IMR-90 (cell line): ENCODE measurements at regions not wholly inside any gene's neighbourhood (a gene's known extent, or its start where the extent isn't known, plus 50 kb on each side); places are given as distances from the start of the nearest gene placed in this dataset.

Experiments
- ATAC-seq: fragments of 200-7000 bp; cut with Tn5 transposase; 2 replicates; pipeline ENCODE4 v1.9.1; 2020; ENCODE audit warnings: low read depth, mild to moderate bottlenecking, moderate library complexity
- BruUV-seq: library from RNA; stranded (reverse); fragments of 400-500 nt; replicated peaks from 2 replicates; lab custom pipeline; 2021; lab: Mats Ljungman, UMichigan
- CTCF ChIA-PET: fragments of 300-600 bp; formaldehyde crosslinking; extraction: SDS; loops from one replicate; lab custom pipeline; 2021; ENCODE audit warnings: antibody characterized with exemption; lab: Yijun Ruan, JAX
- POLR2A ChIA-PET: fragments of 300-600 bp; sonication (Branson Sonifier 250); formaldehyde crosslinking; loops from one replicate; lab custom pipeline; 2022; ENCODE audit warnings: antibody characterized with exemption; ENCODE audit not compliant: unreplicated experiment; lab: Charles Lee
- DNase-seq: peaks from one replicate; pipeline ENCODE4 v3.0.0; 2013
- H2AFZ ChIP-seq: replicated peaks from 2 replicates; pipeline ENCODE3; 2013; ENCODE audit warnings: low read length, mild to moderate bottlenecking; ENCODE audit not compliant: poor library complexity
- H2AK5ac ChIP-seq: 2 replicates; pipeline ENCODE4 v1.6.1; 2013; ENCODE audit warnings: low read depth, low read length, inconsistent platforms
- H2AK9ac ChIP-seq: replicated peaks from 2 replicates; pipeline ENCODE3; 2013; ENCODE audit warnings: mild to moderate bottlenecking, low read depth, low read length, moderate library complexity; ENCODE audit not compliant: poor library complexity
- H2BK120ac ChIP-seq: 2 replicates; pipeline ENCODE4 v1.6.1; 2013; ENCODE audit warnings: low read depth, low read length, inconsistent platforms
- H2BK15ac ChIP-seq: 3 replicates; pipeline ENCODE4 v1.6.1; 2013; ENCODE audit warnings: low read depth, low read length, inconsistent platforms
- H2BK20ac ChIP-seq: 2 replicates; pipeline ENCODE4 v1.6.1; 2013; ENCODE audit warnings: low read depth, mild to moderate bottlenecking, inconsistent platforms, low read length, moderate library complexity
- H2BK5ac ChIP-seq: 2 replicates; pipeline ENCODE4 v1.6.1; 2013; ENCODE audit warnings: mild to moderate bottlenecking, low read depth, low read length, inconsistent platforms; ENCODE audit not compliant: poor library complexity, severe bottlenecking
- H3K14ac ChIP-seq: replicated peaks from 2 replicates; pipeline ENCODE4 v1.6.1; 2013; ENCODE audit warnings: low read depth, low read length, inconsistent platforms
- H3K18ac ChIP-seq: 2 replicates; pipeline ENCODE4 v1.6.1; 2013; ENCODE audit warnings: low read depth, low read length, control low read depth
- H3K23ac ChIP-seq: 2 replicates; pipeline ENCODE4 v1.6.1; 2013; ENCODE audit warnings: low read depth, low read length, inconsistent platforms
- H3K27ac ChIP-seq: 2 replicates; pipeline ENCODE4 v1.5.1; 2013; ENCODE audit warnings: mild to moderate bottlenecking, control low read depth, low read length; ENCODE audit not compliant: insufficient read depth
- H3K27me3 ChIP-seq: 2 replicates; pipeline ENCODE4 v1.6.1; 2013; ENCODE audit warnings: low read length; ENCODE audit not compliant: control insufficient read depth, insufficient read depth
- H3K36me3 ChIP-seq: 2 replicates; pipeline ENCODE4 v1.6.1; 2013; ENCODE audit warnings: low read length, mixed read lengths; ENCODE audit not compliant: control insufficient read depth, insufficient read depth
- H3K4ac ChIP-seq: 2 replicates; pipeline ENCODE4 v1.6.1; 2013; ENCODE audit warnings: low read depth, low read length, inconsistent platforms
- H3K4me1 ChIP-seq: 2 replicates; pipeline ENCODE4 v1.6.1; 2013; ENCODE audit warnings: low read length, mixed read lengths; ENCODE audit not compliant: control insufficient read depth, insufficient read depth
- H3K4me2 ChIP-seq: 2 replicates; pipeline ENCODE4 v1.6.1; 2013; ENCODE audit warnings: low read depth, mild to moderate bottlenecking, control low read depth, low read length, moderate library complexity
- H3K4me3 ChIP-seq: 2 replicates; pipeline ENCODE4 v1.5.1; 2013; ENCODE audit warnings: low read depth, mild to moderate bottlenecking, control low read depth, low read length, moderate library complexity; ENCODE audit not compliant: insufficient read depth
- H3K56ac ChIP-seq: 2 replicates; pipeline ENCODE4 v1.6.1; 2013; ENCODE audit warnings: low read length, inconsistent platforms; ENCODE audit not compliant: insufficient read depth; ENCODE audit errors: extremely low read depth
- H3K79me1 ChIP-seq, 2 experiments: 2 replicates each; pipeline ENCODE4 v1.6.1; 2013; ENCODE audit warnings: low read length in 2 of 2, inconsistent platforms in 1 of 2, low read depth in 1 of 2
- H3K9ac ChIP-seq: 2 replicates; pipeline ENCODE4 v1.6.1; 2013; ENCODE audit warnings: low read depth, low read length, control low read depth
- H3K9me1 ChIP-seq: 2 replicates; pipeline ENCODE4 v1.6.1; 2013; ENCODE audit warnings: low read length, inconsistent platforms; ENCODE audit not compliant: insufficient read depth
- H3K9me3 ChIP-seq: 2 replicates; pipeline ENCODE4 v1.6.1; 2013; ENCODE audit warnings: low read length; ENCODE audit not compliant: control insufficient read depth, insufficient read depth
- H4K20me1 ChIP-seq: 2 replicates; pipeline ENCODE4 v1.6.1; 2013; ENCODE audit warnings: low read length, inconsistent platforms; ENCODE audit not compliant: insufficient read depth
- H4K5ac ChIP-seq: 2 replicates; pipeline ENCODE4 v1.6.1; 2013; ENCODE audit warnings: mild to moderate bottlenecking, low read depth, low read length, control low read depth
- H4K8ac ChIP-seq, 2 experiments: 2 replicates each; pipeline ENCODE4 v1.6.1; 2013; ENCODE audit warnings: low read depth in 2 of 2, low read length in 2 of 2, control low read depth in 1 of 2, inconsistent platforms in 1 of 2
- H4K91ac ChIP-seq: 2 replicates; pipeline ENCODE4 v1.6.1; 2013; ENCODE audit warnings: low read depth, low read length, inconsistent platforms; ENCODE audit not compliant: insufficient read depth
- BHLHE40 ChIP-seq: fragments of 150-350 bp; IDR thresholded peaks from 2 replicates; pipeline ENCODE4 v1.6.1; 2016; ENCODE audit warnings: mild to moderate bottlenecking, low read depth, low read length
- CEBPB ChIP-seq: IDR thresholded peaks from 2 replicates; pipeline ENCODE4 v1.6.1; 2012; ENCODE audit warnings: low read depth, low read length, improper control_type of control experiment
- CHD1 ChIP-seq: IDR thresholded peaks from 2 replicates; pipeline ENCODE4 v1.6.1; 2012; ENCODE audit warnings: low read depth, low read length, improper control_type of control experiment
- CTCF ChIP-seq: conservative IDR thresholded peaks from 2 replicates; pipeline ENCODE4 v1.5.1; 2012; ENCODE audit warnings: mild to moderate bottlenecking, low read depth, low read length, improper control_type of control experiment
- ELK1 ChIP-seq: fragments of 150-350 bp; IDR thresholded peaks from 2 replicates; pipeline ENCODE4 v1.6.1; 2016; ENCODE audit warnings: low read depth, mild to moderate bottlenecking, low read length, moderate library complexity, borderline replicate concordance
- FOS ChIP-seq: fragments of 150-350 bp; IDR thresholded peaks from 2 replicates; pipeline ENCODE4 v1.6.1; 2016; ENCODE audit warnings: low read depth, low read length
- MAFK ChIP-seq: IDR thresholded peaks from 2 replicates; pipeline ENCODE4 v1.6.1; 2012; ENCODE audit warnings: low read depth, low read length, improper control_type of control experiment
- MAZ ChIP-seq: IDR thresholded peaks from 2 replicates; pipeline ENCODE4 v1.6.1; 2012; ENCODE audit warnings: low read depth, mild to moderate bottlenecking, low read length, improper control_type of control experiment, moderate library complexity, borderline replicate concordance
- MXI1 ChIP-seq: IDR thresholded peaks from 2 replicates; pipeline ENCODE4 v1.6.1; 2012; ENCODE audit warnings: low read depth, mild to moderate bottlenecking, low read length, moderate library complexity, borderline replicate concordance
- NFE2L2 ChIP-seq: fragments of 150-350 bp; IDR thresholded peaks from 2 replicates; pipeline ENCODE4 v1.6.1; 2016; ENCODE audit warnings: low read depth, mild to moderate bottlenecking, low read length
- POLR2A ChIP-seq: IDR thresholded peaks from 2 replicates; pipeline ENCODE4 v1.6.1; 2012; ENCODE audit warnings: mild to moderate bottlenecking, low read depth, low read length
- RAD21 ChIP-seq: IDR thresholded peaks from 2 replicates; pipeline ENCODE4 v1.6.1; 2012; ENCODE audit warnings: low read length, improper control_type of control experiment
- RCOR1 ChIP-seq: IDR thresholded peaks from 2 replicates; pipeline ENCODE4 v1.6.1; 2012; ENCODE audit warnings: mild to moderate bottlenecking, low read length, improper control_type of control experiment; ENCODE audit not compliant: insufficient replicate concordance
- RFX5 ChIP-seq: IDR thresholded peaks from 2 replicates; pipeline ENCODE4 v1.8.0; 2012; ENCODE audit warnings: low read depth, mild to moderate bottlenecking, low read length, moderate library complexity
- SMC3 ChIP-seq: fragments of 150-350 bp; IDR thresholded peaks from 2 replicates; pipeline ENCODE4 v1.6.1; 2016; ENCODE audit warnings: low read depth, mild to moderate bottlenecking, antibody characterized with exemption, low read length, moderate library complexity
- USF2 ChIP-seq: fragments of 150-350 bp; IDR thresholded peaks from 2 replicates; pipeline ENCODE4 v1.6.1; 2017; ENCODE audit warnings: mild to moderate bottlenecking, antibody characterized with exemption, low read length, low read depth
- WGBS, 2 experiments: methylation state at CpG; one replicate each; pipeline versions ENCODE4 v1.1.5 to v1.1.7; 2013; ENCODE audit warnings: missing lambda C conversion rate in 2 of 2; ENCODE audit not compliant: insufficient read length in 1 of 2; ENCODE audit errors: extremely low coverage in 2 of 2; 5-methylcytosine and 5-hydroxymethylcytosine counted together
- dilution Hi-C: fragments of 300-500 bp; cut with HindIII; formaldehyde crosslinking; loops from one replicate; pipeline ENCODE4 v1.14.3; 2018; ENCODE audit warnings: low sequenced_read_pairs; ENCODE audit not compliant: unreplicated experiment
- in situ Hi-C: fragments of 300-500 bp; cut with MboI; formaldehyde crosslinking; loops from 3 replicates; pipeline ENCODE4 v1.14.3; 2019; ENCODE audit warnings: low sequenced_read_pairs, inconsistent platforms, mixed read lengths
- intact Hi-C: fragments of 100-400 bp; cut with micrococcal nuclease; formaldehyde crosslinking; loops from 2 replicates; pipeline ENCODE4 v1.10.0; 2022

GRCh38 chr3:109910772-109911171, 573.4 kb upstream of the DPPA4 start:
- no peak for TF ChIP-seq MAFK
- no peak for TF ChIP-seq SMC3
- TF ChIP-seq RAD21: no peak
- TF ChIP-seq RCOR1: no peak
- TF ChIP-seq MXI1: no peak
- no peak for TF ChIP-seq POLR2A
- TF ChIP-seq USF2: no peak
- TF ChIP-seq NFE2L2: no peak
- no peak for TF ChIP-seq BHLHE40
- TF ChIP-seq CHD1: no peak
- no peak for TF ChIP-seq CTCF
- TF ChIP-seq ELK1: no peak
- no peak for TF ChIP-seq RFX5
- no peak for TF ChIP-seq CEBPB
- TF ChIP-seq FOS: no peak
- TF ChIP-seq MAZ: no peak
- POLR2A ChIA-PET: no interaction called here

More at GRCh38 chr3:109910772-109911171, 573.4 kb upstream of the DPPA4 start:
- H2AK9ac ChIP-seq: no peak overlapping the region
- no peak for ATAC-seq
- H4K20me1 ChIP-seq: no peaks in the 10 kb centered on the region
- H3K9me3 ChIP-seq: no peaks in the 10 kb centered on the region; the same call in 1 of the 2 replicates
- H3K4me1 ChIP-seq: no peaks in the 10 kb centered on the region
- no peak overlapping the region for H4K5ac ChIP-seq
- H3K18ac ChIP-seq: no peak overlapping the region
- no peak overlapping the region for H2AFZ ChIP-seq
- no peak overlapping the region for H2AK5ac ChIP-seq
- intact Hi-C loops (no loop called here), dilution Hi-C loops (no loop called here), in situ Hi-C loops (no loop called here)
- no TSS peak for BruUV-seq
- no peak overlapping the region for H4K8ac ChIP-seq
- H3K23ac ChIP-seq: no peak overlapping the region
- WGBS, 2 experiments: no CpG with 5 or more reads among the region's 6 CpGs
- H2BK15ac ChIP-seq: no peak overlapping the region
- H3K4ac ChIP-seq: no peak overlapping the region
- H3K9me1 ChIP-seq: no peaks in the 10 kb centered on the region
- H3K9ac ChIP-seq: no peak overlapping the region
- no peak overlapping the region for H3K14ac ChIP-seq
- CTCF ChIA-PET: interaction anchor here (0.6 kb wide), 1 partner anchor 15 kb away, joined by 4 read pairs; no protein-coding TSS in a partner anchor
- no peaks in the 10 kb centered on the region for H3K27me3 ChIP-seq
- H2BK5ac ChIP-seq: no peak overlapping the region
- H3K4me3 ChIP-seq: no peak overlapping the region
- H3K79me1 ChIP-seq: no peaks in the 10 kb centered on the region
- H3K4me2 ChIP-seq: no peak overlapping the region
- no peak overlapping the region for H4K91ac ChIP-seq
- no peak overlapping the region for H3K56ac ChIP-seq
- no peak overlapping the region for H2BK20ac ChIP-seq
- no peak for DNase-seq
- H3K27ac ChIP-seq: no peak overlapping the region
- H3K36me3 ChIP-seq: no peaks in the 10 kb centered on the region
- H2BK120ac ChIP-seq: no peak overlapping the region
